Glutamatergic neuron (in vitro differentiated cells): ENCODE measurements at regions not wholly inside any gene's neighbourhood (a gene's known extent, or its start where the extent isn't known, plus 50 kb on each side); places are given as distances from the start of the nearest gene placed in this dataset.
"Not testable (repeated sequence)": the region's sequence is repeated elsewhere in the genome, so short reads cannot be mapped to it uniquely, and the experiment has no call there.

Experiments used
- DNase-seq: peaks from one replicate; pipeline ENCODE4 v3.0.0; 2022
- H3K27ac Mint-ChIP-seq: one replicate; pipeline ENCODE4 v1.8.0; 2020; ENCODE audit warnings: mild to moderate bottlenecking, mixed read lengths, inconsistent platforms; ENCODE audit not compliant: unreplicated experiment
- H3K27me3 Mint-ChIP-seq: one replicate; pipeline ENCODE4 v1.8.0; 2020; ENCODE audit warnings: mild to moderate bottlenecking, moderate library complexity, mixed read lengths, inconsistent platforms; ENCODE audit not compliant: unreplicated experiment
- H3K36me3 Mint-ChIP-seq: one replicate; pipeline ENCODE4 v1.8.0; 2020; ENCODE audit warnings: mild to moderate bottlenecking, mixed read lengths, inconsistent platforms; ENCODE audit not compliant: unreplicated experiment
- H3K4me1 Mint-ChIP-seq: one replicate; pipeline ENCODE4 v1.8.0; 2020; ENCODE audit warnings: mild to moderate bottlenecking, low read depth, mixed read lengths, inconsistent platforms; ENCODE audit not compliant: unreplicated experiment
- H3K4me3 Mint-ChIP-seq: one replicate; pipeline ENCODE4 v1.8.0; 2020; ENCODE audit warnings: mild to moderate bottlenecking, mixed read lengths, inconsistent platforms; ENCODE audit not compliant: unreplicated experiment
- H3K9me3 Mint-ChIP-seq: one replicate; pipeline ENCODE4 v1.8.0; 2020; ENCODE audit warnings: mild to moderate bottlenecking, moderate library complexity, mixed read lengths, inconsistent platforms; ENCODE audit not compliant: unreplicated experiment

DNA sequence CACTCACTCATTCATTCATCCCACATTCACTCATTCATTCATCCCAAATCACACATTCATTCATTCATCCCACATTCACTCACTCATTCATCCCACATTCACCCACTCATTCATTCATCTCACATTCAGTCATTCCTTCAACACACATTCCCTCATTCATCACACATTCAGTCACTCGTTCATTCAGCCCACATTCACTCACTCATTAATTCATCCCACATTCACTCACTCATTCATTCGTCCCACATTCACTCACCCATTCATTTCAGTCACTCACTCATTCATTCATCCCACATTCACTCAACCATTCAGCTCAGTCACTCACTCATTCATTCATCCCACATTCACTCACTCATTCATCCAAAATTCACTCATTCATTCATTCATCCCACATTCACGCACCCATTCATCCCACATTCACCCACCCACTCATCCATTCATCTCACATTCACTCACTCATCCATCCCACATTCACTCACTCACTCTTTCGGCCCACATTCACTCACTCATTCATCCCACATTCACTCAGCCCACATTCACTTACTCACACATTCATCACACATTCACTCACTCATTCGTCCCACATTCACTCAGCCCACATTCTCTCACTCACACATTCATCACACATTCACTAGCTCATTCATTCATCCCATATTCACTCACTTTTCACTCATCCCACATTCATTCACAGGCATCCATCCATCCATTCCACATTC, 5469.9 kb upstream of the TPTE start:
- not testable (repeated sequence) for H3K27ac Mint-ChIP-seq, DNase-seq, H3K4me1 Mint-ChIP-seq, H3K9me3 Mint-ChIP-seq, H3K27me3 Mint-ChIP-seq, H3K4me3 Mint-ChIP-seq, H3K36me3 Mint-ChIP-seq

DNA sequence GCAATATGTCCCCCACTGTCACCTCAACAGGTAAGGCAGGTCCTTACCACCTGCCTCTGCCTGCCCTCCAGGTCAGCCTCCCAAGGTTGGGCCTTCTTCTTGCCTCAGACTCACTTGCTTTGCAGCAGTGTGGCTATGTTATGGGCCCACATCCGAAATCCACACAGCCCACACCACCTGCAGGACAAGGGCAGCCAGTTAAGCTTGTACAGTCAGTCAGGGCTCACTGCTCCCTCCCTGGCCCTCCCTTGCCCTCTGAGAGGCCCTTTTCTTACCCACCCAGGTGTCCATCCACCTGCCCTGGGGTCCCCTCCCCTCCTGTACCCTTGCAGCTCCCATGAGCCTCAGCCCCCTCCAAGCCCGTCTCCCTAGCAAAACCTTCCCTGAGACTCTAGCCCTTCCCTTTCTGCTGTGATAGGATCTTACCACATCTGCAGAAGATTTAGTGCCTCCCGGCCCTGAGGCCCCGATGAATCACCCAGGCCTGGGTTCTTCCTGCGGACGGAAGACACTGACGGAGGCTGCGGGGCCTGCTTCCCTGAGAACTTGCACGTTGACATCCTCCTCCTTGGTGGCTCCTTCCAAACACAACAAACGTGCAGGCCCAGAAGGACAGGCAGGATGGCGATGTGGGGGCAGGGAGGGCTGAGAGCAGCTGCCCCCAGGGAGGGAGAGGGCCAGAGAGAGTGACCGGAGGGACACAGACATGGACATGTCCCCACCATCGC, 5466.2 kb upstream of the TPTE start:
- H3K27ac Mint-ChIP-seq, H3K9me3 Mint-ChIP-seq, H3K27me3 Mint-ChIP-seq, H3K36me3 Mint-ChIP-seq, H3K4me3 Mint-ChIP-seq, DNase-seq, H3K4me1 Mint-ChIP-seq: not testable (repeated sequence)

DNA sequence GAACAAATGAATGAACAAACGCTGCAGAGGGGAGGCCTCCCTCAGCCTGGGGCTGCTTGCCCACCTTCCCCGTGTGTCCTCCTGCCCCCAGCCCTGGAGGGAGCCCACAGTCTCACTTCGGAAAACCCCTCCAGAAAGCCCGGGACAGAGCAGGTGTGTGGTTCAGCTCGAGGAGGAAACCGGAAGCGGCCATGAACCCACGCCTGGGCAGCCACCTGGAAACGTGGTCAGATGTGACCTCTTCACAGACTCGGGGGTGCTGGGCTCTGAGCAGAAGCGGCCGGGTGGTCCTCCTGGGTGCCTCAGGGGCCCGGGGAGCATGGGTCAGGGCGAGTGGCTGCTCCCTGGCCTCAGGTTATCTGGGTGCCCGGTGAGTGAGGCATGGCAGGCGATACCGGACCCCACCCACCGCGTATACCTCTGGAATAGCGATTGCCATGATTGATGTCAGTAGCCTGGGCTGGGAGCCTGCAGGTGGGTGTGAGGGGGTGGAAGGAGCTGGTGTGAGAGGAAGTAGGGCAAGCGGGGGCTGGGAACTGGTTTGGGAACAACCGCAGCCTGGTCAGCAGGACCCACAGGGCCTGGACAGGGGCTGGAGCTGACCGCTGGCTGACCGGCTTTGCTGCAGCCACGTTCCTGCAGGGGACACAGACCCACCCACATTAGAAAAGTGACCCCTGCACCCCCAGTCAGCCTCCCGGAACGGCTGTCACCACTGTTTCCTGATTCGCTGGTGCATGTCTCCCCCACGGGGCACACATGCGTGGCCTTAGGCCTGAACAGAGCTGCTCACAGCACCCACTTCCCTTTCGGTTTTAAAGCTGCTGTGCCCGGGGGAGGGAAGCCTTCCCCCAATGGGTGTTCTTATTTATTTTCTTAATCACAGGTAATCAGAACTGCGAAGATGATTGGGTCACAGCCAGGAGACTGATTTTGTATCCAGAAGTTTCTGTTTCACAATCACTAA, 5465.1 kb upstream of the TPTE start:
- not testable (repeated sequence) for H3K4me3 Mint-ChIP-seq, H3K27ac Mint-ChIP-seq, H3K27me3 Mint-ChIP-seq, H3K9me3 Mint-ChIP-seq, H3K4me1 Mint-ChIP-seq, H3K36me3 Mint-ChIP-seq, DNase-seq

DNA sequence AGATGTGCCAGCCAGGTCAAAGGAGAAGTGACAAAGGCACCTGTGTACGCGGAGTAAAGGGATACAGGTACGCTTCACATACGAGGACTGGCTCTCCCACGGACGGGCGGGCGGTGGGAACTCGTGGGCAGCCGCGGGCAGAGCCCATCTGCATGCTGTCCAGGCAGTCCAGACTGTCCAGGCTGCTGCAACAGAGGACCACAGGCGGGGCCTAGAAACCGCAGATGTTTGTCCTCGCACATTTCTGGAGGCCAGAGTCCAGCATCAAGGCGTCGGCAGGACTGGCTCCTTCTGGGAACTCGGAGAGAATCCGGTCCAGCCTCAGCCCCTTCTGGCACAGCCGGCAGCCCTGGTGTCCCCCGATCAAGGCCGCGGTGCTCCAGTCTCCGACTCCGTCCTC, 5464.3 kb upstream of the TPTE start:
- H3K4me1 Mint-ChIP-seq, H3K9me3 Mint-ChIP-seq, DNase-seq, H3K27me3 Mint-ChIP-seq, H3K4me3 Mint-ChIP-seq, H3K27ac Mint-ChIP-seq, H3K36me3 Mint-ChIP-seq: not testable (repeated sequence)

DNA sequence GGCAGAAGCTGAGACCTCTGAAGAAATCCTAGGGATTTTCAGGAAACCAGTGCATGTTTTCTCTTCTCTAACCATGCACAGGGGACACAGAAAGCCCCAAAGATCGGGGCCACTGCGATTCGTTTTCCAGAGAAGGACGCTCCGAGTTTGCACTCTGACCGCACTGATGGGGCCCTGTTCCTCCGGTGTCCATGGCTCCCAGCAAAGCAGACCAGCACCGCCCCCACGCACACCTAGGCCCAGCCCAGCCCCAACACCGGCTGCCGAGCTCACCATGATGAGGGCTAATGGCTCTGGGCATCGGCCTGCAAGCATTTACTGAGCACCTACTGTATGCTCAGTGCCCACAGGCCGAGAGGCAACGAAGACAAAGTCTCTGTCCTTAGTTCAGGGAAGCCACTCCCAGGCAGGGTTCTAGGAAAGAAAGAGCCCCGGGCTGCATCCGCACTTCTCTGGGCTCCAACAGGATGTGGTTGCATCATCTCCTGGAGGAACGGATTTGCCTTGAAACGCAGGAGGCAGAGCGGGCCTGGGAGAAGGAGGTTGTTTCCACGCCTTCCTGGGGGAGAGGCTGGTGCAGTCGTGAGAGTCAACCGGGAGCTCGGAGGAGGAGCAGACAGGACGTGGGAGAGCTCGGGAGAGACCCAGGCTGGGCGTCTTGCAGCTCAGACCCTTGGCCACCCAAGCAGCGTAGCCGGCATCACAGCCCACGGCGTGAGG, 5460.9 kb upstream of the TPTE start:
- not testable (repeated sequence) for H3K36me3 Mint-ChIP-seq, DNase-seq

DNA sequence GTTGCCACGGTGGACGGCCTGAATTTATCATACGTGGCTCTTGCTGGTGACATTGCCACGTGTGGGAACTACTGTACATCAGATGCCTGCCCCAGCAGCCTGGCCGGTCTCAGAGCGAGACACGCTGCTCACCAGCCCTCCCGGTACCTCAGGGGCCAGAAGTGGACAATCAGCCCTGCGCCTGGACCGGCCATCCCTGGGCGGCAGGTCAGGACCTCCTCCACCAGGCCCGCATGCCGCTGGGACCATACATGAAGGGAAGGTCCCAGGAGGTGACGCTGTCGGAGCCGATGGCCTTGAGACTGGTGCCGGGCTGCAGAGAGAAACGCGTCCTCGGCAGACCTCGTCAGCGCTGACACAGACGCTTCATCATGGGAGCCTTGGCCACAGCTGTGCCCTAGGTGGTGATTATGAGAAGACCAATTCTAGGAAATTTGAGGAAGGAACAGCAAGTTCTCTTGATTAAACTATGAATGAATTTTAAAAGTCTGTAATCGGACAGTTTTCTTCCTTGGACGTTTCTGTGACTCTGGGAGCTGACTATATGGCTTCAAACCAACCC, 5456.7 kb upstream of the TPTE start:
- not testable (repeated sequence) for H3K36me3 Mint-ChIP-seq, H3K27me3 Mint-ChIP-seq, H3K4me1 Mint-ChIP-seq, DNase-seq, H3K4me3 Mint-ChIP-seq, H3K9me3 Mint-ChIP-seq, H3K27ac Mint-ChIP-seq

More for the DNA sequence above, 5460.9 kb upstream of the TPTE start:
- not testable (repeated sequence) for H3K4me1 Mint-ChIP-seq, H3K9me3 Mint-ChIP-seq, H3K4me3 Mint-ChIP-seq, H3K27me3 Mint-ChIP-seq, H3K27ac Mint-ChIP-seq

DNA sequence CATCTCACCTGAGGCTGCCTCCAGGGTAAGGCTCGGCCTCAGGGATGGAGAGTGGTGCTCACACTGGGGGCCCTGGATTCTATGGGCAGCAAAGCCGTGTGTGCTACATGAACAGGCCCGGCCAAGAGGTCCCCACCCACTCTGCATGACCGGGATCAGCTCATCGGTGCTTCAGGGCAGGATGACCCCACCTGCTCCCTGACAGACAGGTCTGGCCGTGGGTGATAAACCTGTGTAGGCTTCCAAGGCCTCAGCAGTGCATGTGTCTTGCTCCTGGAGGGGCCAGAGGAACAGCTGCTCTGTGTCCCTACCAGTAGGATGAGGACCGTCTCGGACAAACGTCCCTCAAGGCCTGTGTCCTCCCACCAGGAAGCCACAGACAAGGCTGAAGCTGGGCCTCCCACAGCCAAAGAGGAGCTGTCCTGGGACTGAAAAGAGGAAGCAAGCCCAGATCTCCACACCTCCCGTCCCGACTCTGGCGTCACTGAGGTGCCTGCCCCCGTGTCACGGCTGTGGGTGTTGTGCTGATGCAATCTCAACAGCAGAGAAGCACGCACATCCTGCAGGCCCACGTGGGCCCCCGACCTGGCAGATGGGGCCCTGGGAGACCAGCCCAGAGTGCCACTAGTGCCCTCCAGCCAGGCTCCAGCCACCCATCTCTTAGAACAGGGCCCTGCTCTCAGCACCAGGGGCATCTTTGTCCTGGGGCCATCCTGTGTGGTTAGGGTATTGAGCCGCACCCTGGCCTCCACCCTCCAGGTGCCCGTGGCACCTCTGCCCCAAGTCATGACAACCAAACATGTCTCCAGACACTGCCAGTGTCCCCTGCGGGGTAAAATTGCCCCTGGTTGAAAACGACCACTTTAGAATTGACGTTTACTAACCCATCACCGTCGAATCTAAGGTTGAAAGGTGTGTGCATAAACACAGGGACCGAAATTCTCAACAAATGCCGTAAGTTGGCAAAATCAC, 5455.9 kb upstream of the TPTE start:
- not testable (repeated sequence) for H3K4me1 Mint-ChIP-seq, H3K36me3 Mint-ChIP-seq, H3K9me3 Mint-ChIP-seq, H3K4me3 Mint-ChIP-seq, DNase-seq, H3K27ac Mint-ChIP-seq, H3K27me3 Mint-ChIP-seq

DNA sequence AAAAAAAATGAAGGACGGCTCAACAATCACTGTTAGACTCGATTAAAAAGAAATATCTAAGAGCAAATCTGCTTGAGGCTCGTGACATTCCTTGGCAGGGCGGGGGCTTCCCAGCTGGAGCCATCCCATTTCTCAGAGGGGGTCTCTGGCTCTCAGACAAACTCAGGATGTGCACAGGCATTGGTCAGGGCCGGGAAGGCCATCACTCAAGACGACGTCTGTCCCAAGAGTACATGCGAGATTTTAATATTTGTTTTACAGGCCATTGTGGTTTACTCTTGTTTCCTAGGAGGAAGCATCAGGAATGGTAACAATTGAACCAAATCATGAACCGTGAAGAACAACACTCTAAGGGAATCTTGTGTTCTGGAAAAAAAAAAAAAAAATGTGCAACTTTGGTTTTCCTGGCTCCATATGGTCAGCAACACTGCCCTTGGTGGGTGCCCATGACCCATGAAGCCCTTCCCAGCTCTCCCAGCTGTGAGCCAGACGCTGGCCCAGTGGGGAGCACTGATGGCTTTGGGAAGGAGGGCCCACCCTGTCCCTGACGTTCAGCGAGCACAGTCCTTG, 5454.6 kb upstream of the TPTE start:
- not testable (repeated sequence) for H3K27me3 Mint-ChIP-seq, DNase-seq, H3K4me3 Mint-ChIP-seq, H3K9me3 Mint-ChIP-seq, H3K4me1 Mint-ChIP-seq, H3K36me3 Mint-ChIP-seq, H3K27ac Mint-ChIP-seq

DNA sequence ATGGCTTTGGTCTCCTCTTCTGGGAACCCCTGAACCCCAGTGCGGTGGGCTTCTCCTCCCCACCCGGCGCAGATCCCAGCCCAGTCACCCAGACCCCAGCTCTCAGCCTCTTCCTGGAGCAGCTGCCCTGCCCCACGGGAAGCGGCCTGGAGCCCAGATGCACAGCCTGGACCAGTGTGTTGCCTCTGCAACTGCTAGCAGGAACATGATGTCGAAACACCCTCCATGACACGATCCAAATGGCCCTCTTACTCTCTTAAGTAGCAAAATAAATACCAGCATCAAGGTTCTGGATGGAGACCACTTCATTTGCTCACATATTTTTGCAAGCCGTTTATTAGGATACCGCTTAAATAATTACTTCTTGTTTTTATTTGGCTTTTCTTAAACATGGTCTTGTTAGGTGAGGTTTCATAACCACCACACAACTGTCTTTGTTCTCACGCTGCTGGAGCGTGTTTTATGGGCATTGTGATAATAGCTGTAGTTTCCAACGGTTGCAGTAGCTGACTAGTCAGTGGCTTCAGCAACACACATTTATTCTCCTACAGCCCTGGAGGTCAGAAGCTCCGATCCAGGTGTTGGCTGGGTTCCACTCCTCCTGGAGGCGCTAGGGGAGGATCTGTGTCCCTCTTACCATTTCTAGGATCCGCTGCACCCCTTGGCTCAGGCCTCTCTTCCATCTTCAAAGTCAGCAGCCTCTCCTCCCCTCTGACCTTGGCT, 5453.9 kb upstream of the TPTE start:
- not testable (repeated sequence) for H3K27me3 Mint-ChIP-seq, H3K9me3 Mint-ChIP-seq, H3K4me1 Mint-ChIP-seq, H3K4me3 Mint-ChIP-seq, DNase-seq, H3K27ac Mint-ChIP-seq, H3K36me3 Mint-ChIP-seq

DNA sequence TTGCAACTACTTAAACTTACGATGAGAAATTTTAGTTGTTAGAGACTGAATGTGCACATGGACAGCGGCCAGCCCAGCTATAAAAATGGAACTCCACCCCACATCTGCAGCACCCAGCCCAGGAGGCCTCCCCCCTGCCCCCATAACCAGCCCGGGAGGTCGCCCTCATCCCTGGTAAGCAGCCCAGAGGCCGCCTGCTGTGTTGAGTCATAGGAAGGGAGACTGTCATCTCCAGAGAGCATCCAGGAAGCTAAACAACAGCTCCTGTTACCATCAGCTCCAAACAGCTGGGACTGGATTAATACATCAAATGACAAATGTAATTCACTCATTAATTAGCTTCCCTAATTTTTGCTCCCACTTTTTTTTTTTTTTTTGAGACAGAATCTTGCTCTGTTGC, 5452.7 kb upstream of the TPTE start:
- H3K36me3 Mint-ChIP-seq, H3K4me3 Mint-ChIP-seq: not testable (repeated sequence)

More for the DNA sequence above, 5452.7 kb upstream of the TPTE start:
- not testable (repeated sequence) for H3K27ac Mint-ChIP-seq, H3K4me1 Mint-ChIP-seq, DNase-seq, H3K27me3 Mint-ChIP-seq, H3K9me3 Mint-ChIP-seq
